ENCODE measurements at regions not wholly inside any gene's neighbourhood (a gene's known extent, or its start where the extent isn't known, plus 50 kb on each side); places are given as distances from the start of the nearest gene placed in this dataset.

GRCh38 chr6:129936329-129937165 lies 75.4 kb upstream of the TMEM244 start:
- no peak for TF ChIP-seq POLR2AphosphoS5 (IDR thresholded peaks at IDR 0.05; ENCODE audit: borderline replicate concordance, low read depth, low read length)
- TF ChIP-seq EZH2 (IDR thresholded peaks at IDR 0.05): no peak

All from SK-N-MC (cell line).